Glomerular visceral epithelial cell (primary cell): ENCODE measurements at regions not wholly inside any gene's neighbourhood (a gene's known extent, or its start where the extent isn't known, plus 50 kb on each side); places are given as distances from the start of the nearest gene placed in this dataset.
"Not testable (repeated sequence)": the region's sequence is repeated elsewhere in the genome, so short reads cannot be mapped to it uniquely, and the experiment has no call there.

Source experiments
- DNase-seq: peaks from one replicate; pipeline ENCODE4 v3.0.0-alpha.2; 2016; ENCODE audit errors: extremely low spot score

GRCh38 chr11:44452827-44453572, 112.5 kb upstream of the CD82 start:
- DNase-seq = no peak

GRCh38 chr11:44453871-44454270, 111.6 kb upstream of the CD82 start:
- DNase-seq = no peak

- DNase-seq = no peak
These were observed 110.8 kb upstream of the CD82 start for GRCh38 chr11:44454666-44455065.

- DNase-seq = no peak
These were observed 108.7 kb upstream of the CD82 start for GRCh38 chr11:44456544-44457300.

DNA sequence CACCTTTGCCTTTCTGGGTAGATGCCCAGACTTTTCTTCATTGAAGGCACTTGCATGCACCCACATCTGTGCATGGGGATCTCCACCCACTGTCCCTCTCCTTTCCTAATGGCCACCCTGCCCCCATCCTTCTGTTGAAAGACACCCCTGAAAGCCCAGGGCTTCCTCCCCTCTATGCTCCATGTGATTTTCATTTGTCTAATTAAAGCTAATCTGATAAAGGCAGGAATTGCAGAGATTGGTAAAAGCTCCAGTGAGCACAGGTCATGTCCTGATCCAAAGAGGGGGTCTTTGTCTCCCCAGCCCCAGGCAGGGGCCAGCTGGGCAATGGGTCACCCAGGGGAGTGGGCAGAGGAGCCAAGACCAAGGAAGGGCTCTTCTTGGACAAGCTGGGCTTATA, 107.6 kb upstream of the CD82 start:
- no peak for DNase-seq

GRCh38 chr11:44463751-44464150, 101.7 kb upstream of the CD82 start:
- no peak for DNase-seq

GRCh38 chr11:44464741-44465140, 100.7 kb upstream of the CD82 start:
- DNase-seq = no peak

GRCh38 chr11:44466531-44467205, 98.8 kb upstream of the CD82 start:
- no peak for DNase-seq

DNA sequence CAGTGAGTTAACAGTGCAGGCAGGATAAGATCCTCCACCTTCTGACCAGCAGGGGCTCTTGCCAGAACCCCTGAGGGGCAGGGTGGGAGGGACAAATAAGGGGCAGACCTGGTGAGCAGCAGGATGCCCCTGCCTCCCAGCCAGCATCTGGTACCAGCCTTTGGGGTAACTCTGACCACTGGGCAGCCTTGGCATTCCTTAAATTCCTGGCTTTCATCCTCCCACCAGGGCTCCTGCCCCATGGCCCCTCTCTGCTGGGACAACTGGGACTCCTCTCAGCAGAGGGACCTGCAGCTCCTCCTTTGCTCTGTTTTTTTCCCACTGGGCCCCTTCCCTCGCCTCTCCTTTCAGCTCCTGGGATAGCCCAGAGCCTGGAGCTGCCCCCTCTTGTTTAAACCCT, 98.0 kb upstream of the CD82 start:
- no peak for DNase-seq

DNA sequence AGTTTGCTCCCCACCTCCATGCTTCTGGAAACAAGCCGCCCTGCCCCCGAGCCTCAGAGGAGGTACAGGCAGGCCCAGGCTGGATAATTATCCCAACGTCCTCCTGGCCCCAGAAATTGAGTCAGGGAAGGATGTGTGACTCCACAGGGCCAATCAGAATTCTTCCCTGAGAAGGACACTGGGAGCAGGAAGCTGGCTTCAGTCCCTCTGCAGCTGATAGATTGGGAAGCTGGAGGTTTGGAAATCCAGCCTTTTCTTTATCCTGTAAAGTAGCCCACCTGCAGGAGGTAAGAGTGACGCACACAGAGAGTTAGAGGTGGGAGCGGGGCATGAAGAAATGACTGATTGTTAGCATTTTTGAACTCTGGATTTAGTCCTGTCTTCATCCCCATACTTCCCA, 97.5 kb upstream of the CD82 start:
- DNase-seq = no peak

DNA sequence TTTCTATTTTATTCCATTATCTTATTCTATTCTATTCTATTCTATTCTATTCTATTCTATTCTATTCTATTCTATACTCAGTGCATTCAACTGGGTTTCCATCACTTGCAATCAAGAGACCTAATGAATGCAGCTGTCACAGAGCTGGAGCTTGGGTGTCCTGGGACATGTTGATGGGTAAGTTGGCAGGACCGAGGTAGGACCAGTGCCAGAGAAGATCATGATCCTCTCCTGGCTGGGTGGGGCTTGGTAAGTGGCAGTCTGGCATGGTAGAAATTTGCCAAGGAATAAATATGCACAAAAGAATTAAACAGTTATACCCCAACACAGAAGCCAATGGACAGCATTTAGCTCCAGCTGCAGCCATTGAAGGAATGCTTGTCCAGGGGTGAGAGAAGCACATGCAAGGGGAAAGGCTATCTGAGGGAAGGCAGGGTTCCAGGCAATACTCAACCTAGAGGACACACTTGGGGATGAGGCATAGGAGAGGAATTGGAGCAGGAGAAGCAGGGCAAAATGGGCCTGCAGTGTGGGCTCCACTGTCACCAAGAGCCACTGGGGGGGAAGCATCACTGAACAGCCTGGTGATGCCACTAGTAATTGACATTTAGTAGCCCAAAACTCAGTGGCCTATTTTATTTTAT, 97.0 kb upstream of the CD82 start:
- no peak for DNase-seq

DNA sequence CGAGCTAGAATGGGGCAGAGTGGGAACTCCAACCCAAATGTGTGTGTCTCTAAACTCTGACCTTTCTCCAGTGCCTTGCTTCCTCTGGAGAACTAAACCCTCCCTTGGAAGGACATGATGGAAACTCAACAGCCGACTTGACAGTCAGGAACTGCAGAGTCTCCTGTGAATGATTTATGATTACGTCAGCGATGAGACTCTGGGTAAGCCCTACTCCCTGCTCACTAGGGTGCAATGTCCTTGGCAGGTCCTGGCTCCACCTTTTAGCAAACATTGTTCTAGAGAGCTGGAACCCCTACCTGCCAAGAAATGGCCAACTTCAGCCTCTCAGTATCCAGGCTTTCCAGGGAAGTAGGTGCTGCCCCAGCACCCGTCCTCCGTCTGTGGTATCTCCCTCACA, 96.1 kb upstream of the CD82 start:
- DNase-seq = no peak

- DNase-seq = no peak
These were observed 94.6 kb upstream of the CD82 start for GRCh38 chr11:44470854-44471253.

GRCh38 chr11:44471603-44472002, 93.9 kb upstream of the CD82 start:
- DNase-seq = no peak

DNA sequence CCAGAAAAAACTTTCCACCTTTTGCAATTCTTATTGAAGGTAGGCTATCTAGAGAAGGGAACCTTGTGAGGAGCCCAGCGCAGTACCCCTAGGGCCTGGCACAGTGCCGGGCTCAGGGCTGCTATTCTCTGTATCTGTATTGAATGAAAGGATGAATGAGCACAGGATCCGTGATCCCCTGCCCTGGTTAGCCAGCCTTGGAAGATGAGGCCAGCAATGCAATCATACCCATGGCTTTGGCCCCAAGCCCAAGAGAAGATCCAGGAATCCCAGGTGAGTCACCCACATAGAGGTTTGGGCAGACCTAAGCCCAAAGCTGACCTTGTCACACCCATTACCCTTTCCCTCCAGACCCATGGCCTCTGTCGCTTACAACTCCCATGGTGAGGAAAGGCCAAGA, 92.5 kb upstream of the CD82 start:
- no peak for DNase-seq

DNA sequence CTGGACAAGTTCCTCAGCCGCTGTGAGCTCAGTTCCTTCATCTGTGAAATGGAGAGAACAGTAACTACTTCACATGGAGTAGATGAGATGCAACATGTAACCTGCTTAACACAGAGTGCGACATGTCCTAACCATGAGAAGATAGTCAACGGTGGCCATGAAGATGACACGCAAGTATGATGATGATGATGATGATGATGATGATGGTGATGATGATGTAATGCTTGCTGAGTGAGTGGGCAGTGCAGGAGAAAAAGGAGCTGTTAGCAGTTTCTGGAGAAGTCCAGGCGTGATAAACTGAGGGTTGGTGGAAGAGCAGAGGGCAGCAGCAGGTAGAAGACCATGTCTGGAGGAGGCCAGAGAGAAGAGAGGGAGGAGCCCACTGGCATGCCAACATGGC, 90.8 kb upstream of the CD82 start:
- no peak for DNase-seq

GRCh38 chr11:44475114-44475686, 90.3 kb upstream of the CD82 start:
- DNase-seq = no peak

DNA sequence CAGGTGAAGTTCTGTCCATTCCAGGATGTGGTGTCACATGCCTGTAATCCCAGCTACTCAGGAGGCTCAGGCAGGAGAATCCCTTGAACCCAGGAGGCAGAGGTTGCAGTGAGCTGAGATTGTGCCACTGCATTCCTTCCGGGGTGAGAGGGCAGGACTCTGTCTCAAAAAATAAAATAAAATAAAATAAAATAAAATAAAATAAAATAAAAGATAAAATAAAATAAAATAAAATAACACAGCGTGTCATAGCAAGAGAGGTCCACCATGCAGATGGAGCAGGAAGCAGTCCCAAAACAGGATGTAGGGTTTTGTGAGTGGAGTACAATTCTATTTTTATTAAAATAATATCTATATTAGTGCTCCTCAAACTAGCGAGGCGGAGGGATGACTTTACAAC, 83.1 kb upstream of the CD82 start:
- DNase-seq = not testable (repeated sequence)

DNA sequence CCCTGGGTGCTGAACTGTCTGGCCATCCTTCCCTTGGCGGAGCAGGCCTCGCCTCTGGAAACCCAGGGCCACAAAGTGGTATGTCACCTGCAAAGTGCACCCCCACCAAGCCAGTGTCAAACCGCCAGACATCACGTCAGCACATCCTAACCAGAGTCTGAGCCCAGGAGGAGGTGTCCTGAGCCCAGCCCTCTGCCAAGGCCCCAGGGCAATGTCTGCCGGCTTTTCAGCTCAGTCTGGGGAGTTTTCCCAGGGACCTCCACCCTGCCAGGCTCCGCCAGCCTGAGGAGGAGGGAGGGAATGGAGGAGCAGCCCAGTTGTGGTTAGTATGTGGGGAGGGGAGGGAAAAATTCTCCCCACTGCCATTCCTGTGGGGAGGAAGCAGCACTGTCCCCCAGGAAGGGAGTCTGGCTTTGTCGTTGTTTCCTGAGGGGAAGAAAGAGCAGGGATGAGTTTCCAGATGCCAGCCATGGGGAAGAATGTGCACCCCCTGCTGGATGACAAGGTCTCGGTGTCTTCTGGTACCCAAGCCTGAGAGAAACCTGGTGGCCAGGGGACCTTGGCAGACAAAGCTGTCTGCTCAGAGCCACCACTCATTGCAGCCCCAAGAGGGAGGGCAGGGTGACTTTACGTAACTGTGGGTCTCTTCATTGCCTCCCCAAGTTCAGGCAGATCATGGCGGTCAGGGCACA, 81.4 kb upstream of the CD82 start:
- no peak for DNase-seq

DNA sequence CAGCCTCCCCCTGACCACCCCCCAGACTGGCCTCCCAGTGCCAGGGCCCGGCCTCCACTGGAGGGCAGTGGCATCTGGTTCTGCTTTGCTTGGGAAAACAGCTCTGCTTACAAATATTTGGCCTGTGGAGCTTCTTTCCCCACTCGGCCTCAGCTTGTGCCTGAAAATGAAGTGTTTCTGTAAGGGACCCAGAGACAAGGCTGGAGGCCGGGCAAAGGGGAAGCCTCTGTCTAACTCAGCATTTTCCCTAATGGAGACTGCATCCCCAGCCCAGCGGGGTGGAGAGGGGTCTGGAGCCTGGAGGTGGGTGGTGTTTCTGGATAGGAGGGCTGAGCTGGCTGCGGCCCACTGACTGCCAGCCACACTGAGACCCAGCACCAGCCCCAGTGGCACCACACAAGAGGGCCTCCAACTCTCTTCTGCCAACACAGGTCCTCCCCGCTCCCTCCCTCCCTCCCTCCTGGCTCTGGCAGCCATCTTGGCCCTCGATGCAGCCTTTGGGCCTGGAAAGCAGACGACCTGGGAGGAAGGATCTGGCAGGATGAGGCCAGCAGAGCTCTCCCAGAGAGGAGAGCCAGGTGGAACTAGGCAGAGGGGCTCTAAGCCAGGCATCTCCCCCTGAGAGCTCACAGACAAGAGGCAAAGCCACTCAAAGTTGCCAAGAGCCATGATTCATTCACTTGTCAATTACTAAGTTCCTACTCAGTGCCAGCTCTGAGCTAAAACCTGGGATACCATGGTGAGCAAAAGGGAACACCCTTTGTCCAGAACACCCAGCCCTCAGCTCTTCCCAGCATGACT, 77.1 kb upstream of the CD82 start:
- DNase-seq = no peak

DNA sequence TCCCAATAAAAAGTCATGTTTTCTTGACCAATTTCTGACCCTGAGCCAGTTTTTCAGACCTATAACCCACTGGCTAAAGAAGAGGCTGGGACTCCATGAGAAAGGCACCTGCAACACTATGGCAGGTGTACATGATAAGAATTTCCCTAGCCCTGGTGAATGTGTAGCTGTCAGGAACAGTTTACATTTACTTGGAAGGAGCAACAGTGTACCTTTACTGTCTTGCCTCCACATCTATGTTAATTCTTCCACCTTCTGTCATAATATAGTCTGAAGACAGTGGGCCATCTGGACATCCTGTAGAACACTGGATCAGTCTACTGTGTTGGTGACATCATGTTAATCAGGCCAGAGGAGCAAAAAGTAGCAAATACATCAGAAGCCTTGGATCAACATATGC, 72.1 kb upstream of the CD82 start:
- DNase-seq = no peak
